Immature natural killer cell (primary cell): ENCODE measurements at regions not wholly inside any gene's neighbourhood (a gene's known extent, or its start where the extent isn't known, plus 50 kb on each side); places are given as distances from the start of the nearest gene placed in this dataset.
A peak's percentile ranks its signal among the peaks of the same experiment; 100 is the strongest.

Experiments
- DNase-seq, 3 donors: peaks; one replicate each; pipeline ENCODE4 v3.0.0; 2022; ENCODE audit warnings: mixed read lengths in 1 of 3
- H3K27ac Mint-ChIP-seq, 6 donors: one replicate each; pipeline ENCODE4 v1.8.0; 2020; ENCODE audit warnings: mixed read lengths in 6 of 6, mild to moderate bottlenecking in 5 of 6, inconsistent platforms in 4 of 6, moderate library complexity in 3 of 6
- H3K27me3 Mint-ChIP-seq, 3 donors: one replicate each; pipeline ENCODE4 v1.8.0; 2020 to 2021; ENCODE audit warnings: low read depth in 3 of 3, mild to moderate bottlenecking in 3 of 3, mixed read lengths in 3 of 3, moderate library complexity in 3 of 3, inconsistent platforms in 1 of 3
- H3K36me3 Mint-ChIP-seq, 3 donors: one replicate each; pipeline ENCODE4 v1.8.0; 2020; ENCODE audit warnings: mixed read lengths in 3 of 3, inconsistent platforms in 2 of 3, mild to moderate bottlenecking in 2 of 3
- H3K4me1 Mint-ChIP-seq, 2 donors: one replicate each; pipeline ENCODE4 v1.8.0; 2020; ENCODE audit warnings: inconsistent platforms in 2 of 2, mild to moderate bottlenecking in 2 of 2, mixed read lengths in 2 of 2, moderate library complexity in 1 of 2
- H3K4me3 Mint-ChIP-seq, 5 donors: one replicate each; pipeline ENCODE4 v1.8.0; 2020; ENCODE audit warnings: mild to moderate bottlenecking in 5 of 5, mixed read lengths in 5 of 5, inconsistent platforms in 3 of 5, moderate library complexity in 3 of 5
- H3K9me3 Mint-ChIP-seq, 6 donors: one replicate each; pipeline ENCODE4 v1.8.0; 2020; ENCODE audit warnings: mild to moderate bottlenecking in 6 of 6, mixed read lengths in 6 of 6, inconsistent platforms in 4 of 6, moderate library complexity in 3 of 6

GRCh38 chr6:98687752-98688151 lies 146.6 kb upstream of the POU3F2 start:
- no peak for DNase-seq
- Mint-ChIP-seq H3K36me3 (no peaks in the 10 kb centered on the region), H3K4me3 (no peak overlapping the region), H3K9me3 (peaks cover 0 to 12% (median 0%) of the 10 kb centered on the region in 6 donors), H3K4me1 (no peaks in the 10 kb centered on the region), H3K27me3 (peaks cover 0 to 2% (median 2%) of the 10 kb centered on the region in 3 donors), H3K27ac (no peak overlapping the region)

- DNase-seq = no peak
- H3K4me3 Mint-ChIP-seq = no peak overlapping the region
- peaks cover 0 to 8% (median under 1%) of the 10 kb centered on the region in 6 donors for H3K9me3 Mint-ChIP-seq
- no peaks in the 10 kb centered on the region for H3K4me1 Mint-ChIP-seq
- no peaks in the 10 kb centered on the region for H3K27me3 Mint-ChIP-seq
- H3K27ac Mint-ChIP-seq = no peak overlapping the region
- no peaks in the 10 kb centered on the region for H3K36me3 Mint-ChIP-seq
These were observed 139.1 kb upstream of the POU3F2 start for GRCh38 chr6:98695091-98695801.

GRCh38 chr6:98711380-98711779 lies 123.0 kb upstream of the POU3F2 start:
- DNase-seq = no peak
- no peaks in the 10 kb centered on the region for H3K27me3 Mint-ChIP-seq

GRCh38 chr6:98716341-98716740 lies 118.0 kb upstream of the POU3F2 start:
- no peak overlapping the region for H3K4me3 Mint-ChIP-seq
- peaks cover 0 to 2% (median 0%) of the 10 kb centered on the region in 3 donors for H3K27me3 Mint-ChIP-seq
- no peaks in the 10 kb centered on the region for H3K36me3 Mint-ChIP-seq

More at GRCh38 chr6:98711380-98711779, 123.0 kb upstream of the POU3F2 start:
- peaks cover 0 to 3% (median 0%) of the 10 kb centered on the region in 6 donors for H3K9me3 Mint-ChIP-seq
- H3K27ac Mint-ChIP-seq = no peak overlapping the region
- no peaks in the 10 kb centered on the region for H3K36me3 Mint-ChIP-seq
- no peaks in the 10 kb centered on the region for H3K4me1 Mint-ChIP-seq
- H3K4me3 Mint-ChIP-seq = no peak overlapping the region

GRCh38 chr6:98717322-98717877 lies 117.0 kb upstream of the POU3F2 start:
- Mint-ChIP-seq H3K4me3 (no peak overlapping the region), H3K27ac (no peak overlapping the region), H3K4me1 (no peaks in the 10 kb centered on the region), H3K36me3 (no peaks in the 10 kb centered on the region), H3K9me3 (peaks cover 0 to 5% (median 1%) of the 10 kb centered on the region in 6 donors), H3K27me3 (peaks cover 0 to 2% (median 0%) of the 10 kb centered on the region in 3 donors)
- no peak for DNase-seq

More at GRCh38 chr6:98716341-98716740, 118.0 kb upstream of the POU3F2 start:
- no peaks in the 10 kb centered on the region for H3K4me1 Mint-ChIP-seq
- H3K9me3 Mint-ChIP-seq = peaks cover 0 to 5% (median 2%) of the 10 kb centered on the region in 6 donors
- no peak for DNase-seq
- H3K27ac Mint-ChIP-seq = no peak overlapping the region

GRCh38 chr6:98717988-98718387 lies 116.4 kb upstream of the POU3F2 start:
- Mint-ChIP-seq H3K9me3 (peaks cover 0 to 5% (median 1%) of the 10 kb centered on the region in 6 donors), H3K27ac (no peak overlapping the region), H3K4me1 (no peaks in the 10 kb centered on the region), H3K27me3 (peaks cover 0 to 2% (median 0%) of the 10 kb centered on the region in 3 donors), H3K4me3 (no peak overlapping the region), H3K36me3 (no peaks in the 10 kb centered on the region)
- no peak for DNase-seq

GRCh38 chr6:98724537-98724936 lies 109.8 kb upstream of the POU3F2 start:
- no peaks in the 10 kb centered on the region for H3K36me3 Mint-ChIP-seq
- DNase-seq = no peak
- peaks cover 0 to 4% (median 3%) of the 10 kb centered on the region in 3 donors for H3K27me3 Mint-ChIP-seq
- no peaks in the 10 kb centered on the region for H3K4me1 Mint-ChIP-seq
- peaks cover 0 to 6% (median 0%) of the 10 kb centered on the region in 6 donors for H3K9me3 Mint-ChIP-seq
- H3K4me3 Mint-ChIP-seq = no peak overlapping the region
- H3K27ac Mint-ChIP-seq = no peak overlapping the region

- Mint-ChIP-seq H3K4me1 (no peaks in the 10 kb centered on the region), H3K27me3 (peaks cover 0 to 7% (median 3%) of the 10 kb centered on the region in 3 donors), H3K36me3 (no peaks in the 10 kb centered on the region), H3K27ac (no peak overlapping the region), H3K4me3 (no peak overlapping the region), H3K9me3 (peaks cover 0 to 8% (median under 1%) of the 10 kb centered on the region in 6 donors)
- no peak for DNase-seq
These were observed 87.1 kb upstream of the POU3F2 start for GRCh38 chr6:98747273-98747672.

GRCh38 chr6:98747960-98748359 lies 86.4 kb upstream of the POU3F2 start:
- H3K36me3 Mint-ChIP-seq = no peaks in the 10 kb centered on the region

GRCh38 chr6:98759459-98759858 lies 74.9 kb upstream of the POU3F2 start:
- H3K27ac Mint-ChIP-seq = no peak overlapping the region
- no peak overlapping the region for H3K4me3 Mint-ChIP-seq

More at GRCh38 chr6:98747960-98748359, 86.4 kb upstream of the POU3F2 start:
- no peaks in the 10 kb centered on the region for H3K4me1 Mint-ChIP-seq
- no peak for DNase-seq
- H3K27me3 Mint-ChIP-seq = peaks cover 0 to 10% (median 3%) of the 10 kb centered on the region in 3 donors
- H3K27ac Mint-ChIP-seq = no peak overlapping the region
- no peak overlapping the region for H3K4me3 Mint-ChIP-seq
- H3K9me3 Mint-ChIP-seq = peaks cover 0 to 8% (median 2%) of the 10 kb centered on the region in 6 donors

GRCh38 chr6:98764373-98764911 lies 69.9 kb upstream of the POU3F2 start:
- peaks cover 2 to 8% of the 10 kb centered on the region in 2 donors for H3K4me1 Mint-ChIP-seq
- H3K27me3 Mint-ChIP-seq = peaks cover 0 to 3% (median 0%) of the 10 kb centered on the region in 3 donors
- no peak for DNase-seq
- peak overlapping the region in 1 of 6 donors; percentile 5 for H3K27ac Mint-ChIP-seq
- peaks cover 0 to 5% (median 3%) of the 10 kb centered on the region in 6 donors for H3K9me3 Mint-ChIP-seq
- H3K36me3 Mint-ChIP-seq = no peaks in the 10 kb centered on the region
- H3K4me3 Mint-ChIP-seq = peak overlapping the region in 4 of 5 donors; percentile 6 to 74 (median 59)

More at GRCh38 chr6:98759459-98759858, 74.9 kb upstream of the POU3F2 start:
- DNase-seq = no peak
- Mint-ChIP-seq H3K4me1 (peaks cover 2 to 6% of the 10 kb centered on the region in 2 donors), H3K27me3 (peaks cover 0 to 2% (median 0%) of the 10 kb centered on the region in 3 donors), H3K36me3 (no peaks in the 10 kb centered on the region), H3K9me3 (peaks cover 0 to 9% (median 4%) of the 10 kb centered on the region in 6 donors)

- Mint-ChIP-seq H3K36me3 (no peaks in the 10 kb centered on the region), H3K27ac (no peak overlapping the region), H3K4me3 (no peak overlapping the region), H3K27me3 (peaks cover 0 to 9% (median 3%) of the 10 kb centered on the region in 3 donors), H3K4me1 (peaks cover 0 to 1% of the 10 kb centered on the region in 2 donors), H3K9me3 (peaks cover 0 to 4% (median 0%) of the 10 kb centered on the region in 6 donors)
- no peak for DNase-seq
These were observed 64.8 kb upstream of the POU3F2 start for GRCh38 chr6:98769546-98769945.

- Mint-ChIP-seq H3K27ac (no peak overlapping the region), H3K27me3 (peaks cover 0 to 7% (median 2%) of the 10 kb centered on the region in 3 donors), H3K4me1 (no peaks in the 10 kb centered on the region), H3K4me3 (no peak overlapping the region), H3K9me3 (peaks cover 0 to 4% (median under 1%) of the 10 kb centered on the region in 6 donors), H3K36me3 (no peaks in the 10 kb centered on the region)
- DNase-seq = no peak
These were observed 59.2 kb upstream of the POU3F2 start for GRCh38 chr6:98775205-98775604.

GRCh38 chr6:98777762-98778161 lies 56.6 kb upstream of the POU3F2 start:
- H3K9me3 Mint-ChIP-seq = peaks cover 0 to 4% (median under 1%) of the 10 kb centered on the region in 6 donors
- H3K4me1 Mint-ChIP-seq = no peaks in the 10 kb centered on the region
- no peak overlapping the region for H3K4me3 Mint-ChIP-seq
- peaks cover 2 to 6% (median 2%) of the 10 kb centered on the region in 3 donors for H3K27me3 Mint-ChIP-seq
- H3K36me3 Mint-ChIP-seq = no peaks in the 10 kb centered on the region
- no peak overlapping the region for H3K27ac Mint-ChIP-seq
- DNase-seq = no peak
